HL-60 (cell line): ENCODE measurements at regions not wholly inside any gene's neighbourhood (a gene's known extent, or its start where the extent isn't known, plus 50 kb on each side); places are given as distances from the start of the nearest gene placed in this dataset.

Experiments used
- CTCF ChIP-seq: IDR thresholded peaks from one replicate; pipeline ENCODE4 v1.5.1; 2011; ENCODE audit warnings: low read length, control low read depth, inconsistent platforms; ENCODE audit not compliant: insufficient read depth
- GABPA ChIP-seq: IDR thresholded peaks from 2 replicates; pipeline ENCODE4 v1.6.1; 2012; ENCODE audit warnings: low read depth
- REST ChIP-seq: IDR thresholded peaks from 2 replicates; pipeline ENCODE4 v1.6.1; 2012; ENCODE audit warnings: low read depth; ENCODE audit not compliant: insufficient replicate concordance

DNA sequence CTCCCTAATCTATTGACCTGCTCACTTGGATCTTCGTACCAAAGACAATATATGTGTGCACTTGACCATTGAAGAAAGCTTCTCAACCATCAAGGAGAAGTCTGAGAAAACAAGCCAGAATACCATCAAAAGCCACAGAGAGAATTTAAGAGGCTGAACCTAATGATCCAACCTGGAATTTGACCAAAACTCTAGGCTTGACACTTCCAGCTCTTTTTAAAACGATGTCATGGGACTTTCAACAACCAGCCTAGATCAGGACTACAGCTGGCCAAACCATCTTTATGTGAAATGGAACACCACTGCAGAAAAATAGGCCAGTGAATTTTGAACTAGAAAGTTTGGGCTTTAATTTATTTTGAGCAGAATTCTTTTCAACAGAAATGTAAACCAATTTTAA, 444.4 kb downstream of the LTN1 start:
- TF ChIP-seq CTCF (no peak), REST (no peak), GABPA (no peak)
